ENCODE measurements at regions not wholly inside any gene's neighbourhood (a gene's known extent, or its start where the extent isn't known, plus 50 kb on each side); places are given as distances from the start of the nearest gene placed in this dataset.

DNA sequence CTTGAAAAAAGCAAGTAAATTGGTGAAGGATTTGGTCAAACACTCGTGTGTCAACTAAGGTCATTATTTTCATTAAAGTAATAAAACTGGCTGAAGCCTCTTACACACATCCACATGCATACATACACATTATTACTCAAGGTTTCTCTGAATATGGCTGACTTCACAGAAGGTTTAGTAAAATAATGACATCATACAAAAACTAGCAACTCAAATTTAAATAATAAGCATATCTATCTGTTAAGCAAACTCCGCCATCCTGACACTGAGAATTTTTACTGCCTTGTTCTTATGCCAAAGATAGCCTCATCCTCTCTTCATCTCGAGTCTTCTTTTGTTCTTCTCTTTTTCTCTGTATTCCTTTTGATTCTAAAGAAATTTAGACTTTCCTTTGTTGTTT is 739.1 kb downstream of the GBE1 start:
- DNase-seq (ENCODE audit: low read depth in 1 of 2, low spot score in 2 of 2), result no peak
- Histone ChIP-seq H3K27ac (no peak overlapping the region), H3K9me3 (replicated peaks) (no peaks in the 10 kb centered on the region), H3K4me3 (no peak overlapping the region), H3K36me3 (no peaks in the 10 kb centered on the region), H3K4me1 (replicated peaks) (no peaks in the 10 kb centered on the region), H3K27me3 (replicated peaks) (no peaks in the 10 kb centered on the region)

DNA sequence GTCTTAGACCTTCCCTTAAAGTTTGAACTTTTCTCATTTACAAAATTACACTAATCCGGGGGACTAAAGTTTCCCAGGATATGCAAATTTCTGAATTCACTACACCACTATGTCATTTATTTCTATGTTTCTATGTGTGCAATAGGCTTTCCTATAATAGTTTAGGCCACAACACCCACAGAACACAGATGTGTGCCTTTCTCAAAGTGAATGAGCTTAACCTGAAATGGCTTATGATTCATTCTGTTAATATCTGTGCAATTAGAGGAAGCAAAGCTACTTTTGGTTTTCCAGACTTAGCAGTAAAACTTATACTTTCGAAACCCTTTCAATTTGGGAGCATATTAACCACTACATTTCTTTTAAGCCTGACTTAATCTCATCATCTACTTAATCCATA is 748.1 kb downstream of the GBE1 start:
- H3K27me3 ChIP-seq (replicated peaks), result no peaks in the 10 kb centered on the region
- H3K9me3 ChIP-seq (replicated peaks), result no peaks in the 10 kb centered on the region
- no peaks in the 10 kb centered on the region for H3K36me3 ChIP-seq
- H3K4me1 ChIP-seq (replicated peaks), result no peaks in the 10 kb centered on the region
- no peak overlapping the region for H3K27ac ChIP-seq
- DNase-seq (ENCODE audit: low read depth in 1 of 2, low spot score in 2 of 2), result no peak
- H3K4me3 ChIP-seq, result no peak overlapping the region

DNA sequence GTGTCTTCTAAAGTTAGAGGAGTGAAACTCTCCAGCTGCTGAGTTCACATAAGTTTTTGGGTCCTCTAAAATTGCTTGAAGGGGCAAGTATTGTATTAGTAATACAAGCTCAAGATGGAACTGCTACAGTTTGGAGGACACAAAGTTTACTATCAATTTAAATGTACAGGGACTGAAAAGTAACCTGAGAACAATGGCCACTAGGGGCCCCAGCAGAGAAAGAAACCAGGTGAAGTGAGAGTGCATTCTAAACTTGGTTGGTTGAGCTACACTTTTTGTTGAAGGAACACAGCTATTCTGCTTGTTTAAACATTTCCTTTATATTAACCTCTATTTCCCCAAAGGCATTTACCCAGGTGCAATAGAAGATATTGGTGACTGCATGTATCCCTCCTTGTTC is 755.5 kb downstream of the GBE1 start:
- no peaks in the 10 kb centered on the region for H3K36me3 ChIP-seq
- H3K27me3 ChIP-seq (replicated peaks), result no peaks in the 10 kb centered on the region
- DNase-seq (ENCODE audit: low read depth in 1 of 2, low spot score in 2 of 2), result no peak
- H3K27ac ChIP-seq, result no peak overlapping the region
- H3K4me3 ChIP-seq, result no peak overlapping the region
- no peaks in the 10 kb centered on the region for H3K4me1 ChIP-seq (replicated peaks)
- no peaks in the 10 kb centered on the region for H3K9me3 ChIP-seq (replicated peaks)

DNA sequence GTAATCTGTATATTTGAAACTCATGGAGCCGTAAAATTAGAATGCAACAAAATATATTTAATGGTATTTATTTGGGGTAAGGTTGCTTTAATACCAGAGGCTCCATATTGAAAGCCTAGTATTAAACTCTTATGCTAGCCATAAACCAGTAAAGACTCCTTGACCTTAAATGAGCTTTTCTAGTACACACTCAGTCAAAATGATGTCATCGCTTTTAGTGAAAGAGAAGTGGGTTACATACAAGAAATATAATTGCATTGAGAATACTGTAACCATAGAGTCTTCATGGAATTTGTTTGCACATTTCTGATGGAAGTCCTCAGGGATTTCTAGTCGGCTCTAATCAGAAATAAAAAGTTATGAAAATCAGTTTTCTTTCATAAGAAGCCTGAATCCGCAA is 757.6 kb downstream of the GBE1 start:
- no peak overlapping the region for H3K27ac ChIP-seq
- H3K4me3 ChIP-seq, result no peak overlapping the region
- no peaks in the 10 kb centered on the region for H3K9me3 ChIP-seq (replicated peaks)
- H3K27me3 ChIP-seq (replicated peaks), result no peaks in the 10 kb centered on the region
- H3K36me3 ChIP-seq, result no peaks in the 10 kb centered on the region
- H3K4me1 ChIP-seq (replicated peaks), result no peaks in the 10 kb centered on the region
- no peak for DNase-seq (ENCODE audit: low read depth in 1 of 2, low spot score in 2 of 2)

DNA sequence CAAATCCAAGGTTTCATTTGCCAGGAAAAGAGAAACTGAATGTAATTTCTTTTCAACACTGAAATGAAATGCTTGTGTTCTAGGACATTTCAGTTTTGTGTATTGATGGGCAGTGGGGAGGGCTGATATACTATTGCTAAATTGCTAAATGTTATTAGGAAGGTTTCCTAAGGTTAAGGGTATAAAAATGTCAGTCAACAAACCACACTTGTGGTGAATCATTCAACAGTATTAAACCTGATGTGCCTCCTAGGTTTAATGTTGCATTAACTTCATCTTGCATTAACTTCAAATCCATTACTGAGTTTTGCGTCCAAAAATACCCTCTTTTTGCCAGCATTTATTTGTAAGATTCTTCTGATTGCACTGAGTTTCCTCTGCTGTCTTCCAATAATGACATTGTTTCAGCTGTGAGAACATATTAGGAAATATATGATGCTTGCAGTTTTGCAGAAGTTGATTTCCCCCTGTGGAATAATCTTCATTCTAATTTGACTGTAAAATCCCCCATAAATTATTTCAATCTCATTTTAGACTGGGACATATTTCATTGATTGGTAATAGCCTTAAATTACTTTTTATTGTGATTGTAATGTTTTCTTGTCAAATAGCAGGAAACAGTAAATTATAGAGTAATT is 758.3 kb downstream of the GBE1 start:
- H3K36me3 ChIP-seq, result no peaks in the 10 kb centered on the region
- DNase-seq (ENCODE audit: low read depth in 1 of 2, low spot score in 2 of 2), result no peak
- H3K9me3 ChIP-seq (replicated peaks), result no peaks in the 10 kb centered on the region
- no peak overlapping the region for H3K27ac ChIP-seq
- no peaks in the 10 kb centered on the region for H3K4me1 ChIP-seq (replicated peaks)
- no peaks in the 10 kb centered on the region for H3K27me3 ChIP-seq (replicated peaks)
- no peak overlapping the region for H3K4me3 ChIP-seq

DNA sequence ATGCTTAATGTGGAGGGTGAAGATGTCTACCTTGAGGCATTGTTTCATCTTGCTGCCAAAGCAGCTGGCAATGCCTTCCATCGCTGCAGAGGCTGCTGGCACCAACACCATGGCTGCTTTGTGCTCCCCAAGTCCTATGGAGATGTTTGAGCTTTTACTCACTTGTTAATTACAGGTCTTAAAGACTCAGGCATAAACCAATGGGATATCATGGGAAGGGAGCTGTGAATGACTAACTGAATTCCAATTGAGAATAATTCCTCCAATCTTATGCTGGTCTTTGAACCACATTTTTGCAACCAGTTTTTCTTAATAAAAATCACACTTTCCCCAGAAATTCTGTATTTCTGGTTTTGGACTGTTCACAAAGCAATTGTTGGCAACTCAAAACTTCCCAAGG is 762.0 kb downstream of the GBE1 start:
- DNase-seq (ENCODE audit: low read depth in 1 of 2, low spot score in 2 of 2), result no peak
- Histone ChIP-seq H3K4me3 (no peak overlapping the region), H3K36me3 (no peaks in the 10 kb centered on the region), H3K27ac (no peak overlapping the region), H3K4me1 (replicated peaks) (no peaks in the 10 kb centered on the region), H3K27me3 (replicated peaks) (no peaks in the 10 kb centered on the region), H3K9me3 (replicated peaks) (no peaks in the 10 kb centered on the region)

DNA sequence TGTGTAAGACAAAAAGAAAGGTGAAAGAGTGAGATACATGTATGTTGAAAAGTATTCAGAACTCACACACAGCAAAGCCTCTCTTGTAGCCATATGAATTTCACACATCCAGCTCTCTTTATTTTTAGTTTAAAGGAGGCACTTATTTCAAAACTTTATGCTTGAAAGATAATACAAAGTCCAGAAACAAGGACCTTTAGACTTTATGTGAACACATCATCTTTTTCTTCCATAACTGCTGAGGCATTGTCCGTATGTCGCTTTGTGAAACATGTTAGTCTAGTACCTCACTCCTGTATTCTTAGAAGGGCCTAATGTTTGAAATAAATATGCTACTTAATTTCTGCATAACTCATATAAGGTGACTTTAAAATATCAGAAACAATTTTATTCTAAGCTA is 763.4 kb downstream of the GBE1 start:
- H3K9me3 ChIP-seq (replicated peaks), result no peaks in the 10 kb centered on the region
- H3K27ac ChIP-seq, result no peak overlapping the region
- H3K36me3 ChIP-seq, result no peaks in the 10 kb centered on the region
- no peak for DNase-seq (ENCODE audit: low read depth in 1 of 2, low spot score in 2 of 2)
- no peak overlapping the region for H3K4me3 ChIP-seq
- no peaks in the 10 kb centered on the region for H3K4me1 ChIP-seq (replicated peaks)
- no peaks in the 10 kb centered on the region for H3K27me3 ChIP-seq (replicated peaks)

DNA sequence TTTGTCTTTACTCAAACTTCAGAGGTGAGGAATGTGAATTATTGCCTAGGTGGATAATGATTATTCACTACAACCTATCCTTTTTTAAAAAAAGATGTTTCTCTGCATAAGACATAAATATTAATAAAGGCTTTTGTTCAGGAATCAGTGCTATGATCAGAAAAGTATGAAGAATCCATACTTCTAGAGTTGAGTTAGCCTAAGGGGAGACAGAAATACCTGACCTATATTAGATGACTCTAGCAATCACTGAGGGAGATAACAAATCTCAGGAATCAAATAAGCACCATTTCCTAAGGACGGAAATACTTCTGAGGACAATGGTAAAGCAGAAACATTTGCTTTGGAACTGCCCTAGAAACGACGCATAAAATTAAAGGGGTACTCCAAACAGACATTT is 763.8 kb downstream of the GBE1 start:
- Histone ChIP-seq H3K27ac (no peak overlapping the region), H3K9me3 (replicated peaks) (no peaks in the 10 kb centered on the region), H3K27me3 (replicated peaks) (no peaks in the 10 kb centered on the region), H3K4me3 (no peak overlapping the region), H3K36me3 (no peaks in the 10 kb centered on the region), H3K4me1 (replicated peaks) (no peaks in the 10 kb centered on the region)
- DNase-seq (ENCODE audit: low read depth in 1 of 2, low spot score in 2 of 2), result no peak

DNA sequence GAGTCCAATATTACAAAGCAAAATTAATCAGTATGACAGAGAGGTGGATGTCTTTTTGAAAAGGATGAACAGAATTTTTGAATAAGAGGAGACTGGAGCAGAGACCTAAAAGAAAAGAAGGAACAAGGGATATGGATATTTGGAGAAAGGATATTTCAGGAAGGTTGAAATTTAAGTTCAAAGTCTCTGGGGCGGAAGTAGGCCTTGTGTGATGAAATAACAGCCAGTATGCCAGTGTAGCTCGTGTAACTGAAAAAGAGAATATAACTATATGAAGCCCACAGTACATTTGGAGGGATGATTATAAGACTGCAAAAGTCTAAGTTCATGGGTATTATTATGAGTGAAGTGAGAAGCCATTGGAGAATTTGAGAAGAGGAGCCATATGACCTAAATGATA is 766.7 kb downstream of the GBE1 start:
- no peak for DNase-seq (ENCODE audit: low read depth in 1 of 2, low spot score in 2 of 2)
- Histone ChIP-seq H3K27ac (no peak overlapping the region), H3K27me3 (replicated peaks) (no peaks in the 10 kb centered on the region), H3K9me3 (replicated peaks) (no peaks in the 10 kb centered on the region), H3K36me3 (no peaks in the 10 kb centered on the region), H3K4me3 (no peak overlapping the region), H3K4me1 (replicated peaks) (no peaks in the 10 kb centered on the region)

DNA sequence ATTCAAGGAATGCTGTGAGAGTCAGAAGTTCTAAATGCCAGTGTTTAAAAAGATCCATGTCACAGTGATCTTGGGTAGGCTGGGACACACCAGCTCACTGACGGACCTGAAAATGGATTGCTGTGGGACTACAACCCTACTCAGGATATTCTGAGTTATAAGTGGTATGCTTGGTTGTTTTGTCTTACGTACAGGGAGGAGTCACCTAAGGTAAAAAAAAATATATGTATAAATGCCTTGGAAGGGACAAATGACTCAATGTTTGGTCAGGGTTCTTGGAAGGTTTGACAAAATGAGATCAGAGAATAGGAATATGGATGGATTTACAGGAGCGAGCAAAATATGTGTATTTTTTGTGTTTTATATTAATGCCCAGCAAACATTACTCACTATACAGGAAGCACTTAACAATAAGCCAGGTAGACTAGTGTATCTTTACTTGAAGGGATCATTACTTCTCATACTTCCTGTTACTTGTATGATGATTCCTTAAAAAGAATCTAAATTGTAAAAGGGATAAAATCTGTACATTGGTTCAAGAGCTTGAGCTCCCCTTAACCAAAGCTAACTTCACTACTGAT is 767.3 kb downstream of the GBE1 start:
- Histone ChIP-seq H3K4me1 (replicated peaks) (no peaks in the 10 kb centered on the region), H3K9me3 (replicated peaks) (no peaks in the 10 kb centered on the region), H3K27ac (no peak overlapping the region), H3K4me3 (no peak overlapping the region), H3K27me3 (replicated peaks) (no peaks in the 10 kb centered on the region), H3K36me3 (no peaks in the 10 kb centered on the region)
- DNase-seq (ENCODE audit: low read depth in 1 of 2, low spot score in 2 of 2), result no peak

DNA sequence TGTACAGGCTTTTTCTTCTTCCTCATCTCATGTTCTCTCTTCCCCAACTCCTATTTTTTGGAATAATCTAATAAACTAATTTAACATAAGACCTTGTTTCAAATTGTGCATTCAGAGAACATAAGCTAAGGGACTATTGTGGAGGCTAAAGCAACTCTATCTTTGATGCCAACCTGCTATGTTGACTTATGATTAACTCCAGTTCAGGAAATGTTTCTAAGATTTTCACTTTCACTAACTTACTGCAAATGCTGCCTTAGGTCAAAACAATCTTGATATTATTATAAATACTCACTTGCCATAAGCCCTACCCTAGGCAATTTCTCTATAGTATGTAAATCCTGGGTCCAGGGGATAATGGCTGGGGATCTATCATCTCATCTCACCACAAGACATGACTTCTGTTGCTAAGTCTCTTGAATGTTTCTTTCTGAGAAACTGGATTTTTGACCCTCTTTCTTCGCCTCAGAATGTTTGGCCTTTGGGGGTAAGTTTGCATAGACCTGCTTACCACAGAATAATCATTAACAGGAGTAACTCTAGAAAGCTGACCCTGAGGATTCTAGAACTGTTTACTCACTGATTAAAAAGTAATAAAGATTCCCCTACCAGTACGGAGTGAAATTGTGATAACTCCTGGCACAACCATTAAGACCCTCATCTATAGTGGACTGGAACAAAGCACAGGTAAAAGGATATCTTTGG is 768.1 kb downstream of the GBE1 start:
- H3K27ac ChIP-seq, result no peak overlapping the region

DNA sequence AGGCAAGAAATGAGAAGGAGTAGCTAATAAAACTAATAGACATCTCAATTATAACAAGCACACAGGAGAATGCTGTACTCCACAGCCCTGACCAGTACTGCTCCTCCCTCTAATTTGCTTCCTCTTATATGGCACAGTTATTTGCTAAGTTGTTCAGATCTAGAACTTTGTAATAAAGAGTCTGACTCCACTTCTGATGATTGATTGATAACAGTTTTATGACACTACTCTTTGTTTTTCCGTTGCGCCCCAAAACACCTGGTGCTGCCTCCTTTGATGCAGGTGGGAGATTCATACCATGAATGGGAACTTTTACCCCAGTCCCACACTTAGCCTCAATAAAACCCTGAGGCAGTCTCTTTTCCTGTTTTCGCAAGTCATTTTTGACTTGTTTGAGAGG is 777.7 kb downstream of the GBE1 start:
- no peaks in the 10 kb centered on the region for H3K9me3 ChIP-seq (replicated peaks)
- DNase-seq (ENCODE audit: low read depth in 1 of 2, low spot score in 2 of 2), result no peak
- no peaks in the 10 kb centered on the region for H3K27me3 ChIP-seq (replicated peaks)
- no peak overlapping the region for H3K27ac ChIP-seq
- H3K4me3 ChIP-seq, result no peak overlapping the region
- H3K4me1 ChIP-seq (replicated peaks), result no peaks in the 10 kb centered on the region
- no peaks in the 10 kb centered on the region for H3K36me3 ChIP-seq

More for the DNA sequence above, 768.1 kb downstream of the GBE1 start:
- H3K4me1 ChIP-seq (replicated peaks), result no peaks in the 10 kb centered on the region
- H3K9me3 ChIP-seq (replicated peaks), result no peaks in the 10 kb centered on the region
- no peak overlapping the region for H3K4me3 ChIP-seq
- no peaks in the 10 kb centered on the region for H3K36me3 ChIP-seq
- no peaks in the 10 kb centered on the region for H3K27me3 ChIP-seq (replicated peaks)
- DNase-seq (ENCODE audit: low read depth in 1 of 2, low spot score in 2 of 2), result no peak

DNA sequence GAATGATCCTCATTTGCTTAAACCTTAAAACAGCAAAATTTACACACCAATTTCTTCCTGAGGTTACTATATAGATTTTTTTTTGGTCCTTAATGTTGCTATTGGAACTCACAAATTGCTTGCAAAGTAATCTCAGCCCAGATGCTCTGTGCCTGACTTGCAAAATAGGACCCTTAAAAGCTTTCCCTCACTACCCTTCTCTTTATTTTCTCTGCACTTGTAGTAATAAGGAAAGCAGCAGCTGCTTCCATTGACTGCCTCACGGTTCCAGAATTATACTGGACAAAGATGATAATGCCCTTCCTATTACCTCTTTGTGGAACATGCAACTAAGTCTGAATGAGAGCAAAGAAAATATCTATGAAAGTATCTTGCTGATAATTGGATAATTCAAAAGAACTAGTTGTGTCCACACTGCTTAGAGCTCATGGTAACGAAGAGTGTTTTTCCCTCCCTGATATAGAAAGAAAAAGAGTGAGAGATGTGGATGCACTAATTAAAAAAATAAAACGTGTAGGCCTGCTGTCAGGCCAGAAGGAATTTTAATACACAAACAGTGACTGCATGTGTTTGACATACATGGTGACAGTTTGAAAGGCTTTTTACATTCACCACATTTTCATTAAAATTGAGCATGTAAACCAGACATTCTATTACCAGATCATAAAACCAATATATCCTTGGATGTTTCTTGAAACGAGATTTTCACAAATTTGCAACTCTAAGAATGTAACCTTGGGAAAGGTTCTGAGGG is 783.1 kb downstream of the GBE1 start:
- H3K4me1 ChIP-seq (replicated peaks), result no peaks in the 10 kb centered on the region
- H3K9me3 ChIP-seq (replicated peaks), result no peaks in the 10 kb centered on the region
- no peak overlapping the region for H3K27ac ChIP-seq
- H3K4me3 ChIP-seq, result no peak overlapping the region
- no peaks in the 10 kb centered on the region for H3K36me3 ChIP-seq
- no peaks in the 10 kb centered on the region for H3K27me3 ChIP-seq (replicated peaks)
- DNase-seq (ENCODE audit: low read depth in 1 of 2, low spot score in 2 of 2), result no peak

DNA sequence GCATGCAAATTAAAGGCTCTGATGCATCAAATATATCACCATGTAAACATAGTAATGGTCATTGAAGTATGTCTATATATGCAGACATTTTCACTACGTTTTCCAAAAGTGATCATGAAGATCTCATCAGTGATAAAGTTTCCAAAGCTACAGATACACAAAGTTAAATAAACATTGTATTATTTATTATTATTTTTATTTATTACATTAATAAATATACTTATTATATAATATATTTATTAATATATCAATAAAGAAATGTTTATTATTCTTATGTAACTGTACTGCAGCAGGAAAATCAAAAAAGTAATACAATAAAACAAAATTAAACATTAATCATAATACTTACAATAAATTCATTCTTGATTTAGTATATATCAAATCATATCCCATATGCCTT is 791.2 kb downstream of the GBE1 start:
- Histone ChIP-seq H3K4me1 (replicated peaks) (no peaks in the 10 kb centered on the region), H3K9me3 (replicated peaks) (no peaks in the 10 kb centered on the region), H3K4me3 (no peak overlapping the region), H3K27ac (no peak overlapping the region), H3K36me3 (no peaks in the 10 kb centered on the region), H3K27me3 (replicated peaks) (no peaks in the 10 kb centered on the region)
- no peak for DNase-seq (ENCODE audit: low read depth in 1 of 2, low spot score in 2 of 2)
